K562 (cell line): ENCODE measurements at regions not wholly inside any gene's neighbourhood (a gene's known extent, or its start where the extent isn't known, plus 50 kb on each side); places are given as distances from the start of the nearest gene placed in this dataset.

Experiments
- ATAC-seq: fragments of 200-7000 bp; cut with Tn5 transposase; 3 replicates; pipeline ENCODE4 v1.9.1; 2020; ENCODE audit warnings: moderate library complexity
- BruUV-seq: library from RNA; stranded (reverse); fragments of 400-500 nt; replicated peaks from 2 replicates; lab custom pipeline; 2021; lab: Mats Ljungman, UMichigan
- CTCF ChIA-PET: fragments of 300-600 bp; formaldehyde crosslinking; extraction: SDS; loops from one replicate; lab custom pipeline; 2021; ENCODE audit warnings: low intra/inter-chr PET ratio; lab: Yijun Ruan, JAX
- POLR2A ChIA-PET: fragments of 300-600, 350-650 bp; sonication (Branson Sonifier 250); formaldehyde crosslinking; extraction: SDS; loops from one replicate; lab custom pipeline; 2021; ENCODE audit warnings: antibody characterized with exemption, inconsistent platforms; lab: Yijun Ruan, JAX
- DNase-seq, 4 experiments: peaks; one replicate each; pipeline versions ENCODE4 v3.0.0 to v3.0.0-alpha.2; 2011 to 2018; ENCODE audit warnings: low spot score in 3 of 4, mixed read lengths in 3 of 4; ENCODE audit errors: extremely low read depth in 1 of 4
- FAIRE-seq: peaks from 2 replicates; lab custom pipeline; 2011; peaks lifted over from hg19 to GRCh38; lab: Jason Lieb, UNC
- H2AFZ ChIP-seq: 2 replicates; pipeline ENCODE4 v1.6.0; 2011; ENCODE audit warnings: low read depth, low read length, control low read depth, inconsistent platforms
- H3K27ac ChIP-seq: fragments of 200-600 bp; 3 replicates; pipeline ENCODE4 v1.8.0; 2011; ENCODE audit warnings: low read depth, mild to moderate bottlenecking, control low read depth, inconsistent platforms, low read length, moderate library complexity, mixed read lengths; ENCODE audit errors: extremely low read depth
- H3K27me3 ChIP-seq, 2 experiments: fragments of 300-600 bp in 1 of 2; 2 replicates in 1 of 2; 3 replicates in 1 of 2; pipeline versions ENCODE4 v1.6.0 to v1.8.0; 2011; ENCODE audit warnings: inconsistent platforms in 2 of 2, low read length in 2 of 2, mild to moderate bottlenecking in 1 of 2, mixed read lengths in 1 of 2, moderate library complexity in 1 of 2; ENCODE audit not compliant: control insufficient read depth in 2 of 2, insufficient read depth in 2 of 2
- H3K36me3 ChIP-seq: fragments of 300-600 bp; 3 replicates; pipeline ENCODE4 v1.8.0; 2011; ENCODE audit warnings: mild to moderate bottlenecking, low read length, inconsistent platforms; ENCODE audit not compliant: control insufficient read depth, insufficient read depth
- H3K4me1 ChIP-seq, 2 experiments: fragments of 200-600 bp in 1 of 2; replicated peaks in 1 of 2; 2 replicates in 1 of 2; 3 replicates in 1 of 2; pipeline versions ENCODE4 v1.5.1 to v1.8.0; 2011; ENCODE audit warnings: inconsistent platforms in 2 of 2, low read length in 2 of 2, mild to moderate bottlenecking in 1 of 2, mixed read lengths in 1 of 2, moderate library complexity in 1 of 2; ENCODE audit not compliant: control insufficient read depth in 2 of 2, insufficient read depth in 2 of 2
- H3K4me2 ChIP-seq: 2 replicates; pipeline ENCODE4 v1.6.1; 2011; ENCODE audit warnings: low read length, control low read depth, inconsistent platforms, mixed read lengths; ENCODE audit not compliant: insufficient read depth
- H3K4me3 ChIP-seq: fragments of 200-600 bp; sonication (generic), shearing (Covaris generic); 2 replicates; pipeline ENCODE4 v1.5.1; 2016; ENCODE audit warnings: control low read depth, inconsistent platforms
- H3K79me2 ChIP-seq: fragments of 200-600 bp; 3 replicates; pipeline ENCODE4 v1.8.0; 2011; ENCODE audit warnings: low read length, inconsistent platforms; ENCODE audit not compliant: control insufficient read depth, insufficient read depth
- H3K9ac ChIP-seq, 2 experiments: 2 replicates each; pipeline versions ENCODE4 v1.6.0 to v1.6.1; 2011; ENCODE audit warnings: low read depth in 2 of 2, low read length in 2 of 2, control low read depth in 1 of 2, inconsistent platforms in 1 of 2, mild to moderate bottlenecking in 1 of 2, mixed read lengths in 1 of 2; ENCODE audit not compliant: insufficient read depth in 1 of 2
- H3K9me1 ChIP-seq: one replicate; pipeline ENCODE4 v1.6.0; 2011; ENCODE audit warnings: inconsistent platforms, mild to moderate bottlenecking, low read length, moderate library complexity; ENCODE audit not compliant: control insufficient read depth, insufficient read depth
- H3K9me3 ChIP-seq: replicated peaks from 2 replicates; pipeline ENCODE4 v1.5.1; 2011; ENCODE audit warnings: low read depth, low read length, inconsistent platforms; ENCODE audit not compliant: control insufficient read depth, insufficient read depth
- H4K20me1 ChIP-seq: replicated peaks from 2 replicates; pipeline ENCODE4 v1.6.1; 2011; ENCODE audit warnings: low read length, inconsistent platforms, mixed read lengths; ENCODE audit not compliant: control insufficient read depth, insufficient read depth
- HDAC1 ChIP-seq, 2 experiments: fragments of 450-650 bp; IDR thresholded peaks; 2 replicates each; pipeline ENCODE4 v1.6.1; 2016 to 2017; ENCODE audit warnings: inconsistent platforms in 1 of 2, mild to moderate bottlenecking in 1 of 2, moderate library complexity in 1 of 2
- L3MBTL2 ChIP-seq: fragments of 450-650 bp; IDR thresholded peaks from 2 replicates; pipeline ENCODE4 v1.6.1; 2016; ENCODE audit warnings: mild to moderate bottlenecking, moderate library complexity
- MEF2A ChIP-seq: IDR thresholded peaks from 2 replicates; pipeline ENCODE4 v1.6.1; 2011; ENCODE audit warnings: low read depth, mild to moderate bottlenecking, low read length, moderate library complexity; ENCODE audit not compliant: control insufficient read depth
- NFIC ChIP-seq: fragments of 450-650 bp; IDR thresholded peaks from 2 replicates; pipeline ENCODE4 v1.6.1; 2017; ENCODE audit warnings: mild to moderate bottlenecking, inconsistent platforms
- SREBF2 ChIP-seq: sonication (generic); formaldehyde crosslinking; IDR thresholded peaks from 2 replicates; pipeline ENCODE4 v1.4.0; 2020; ENCODE audit warnings: mild to moderate bottlenecking, missing genetic modification reagents
- WHSC1 ChIP-seq: IDR thresholded peaks from one replicate; pipeline ENCODE4 v1.6.1; 2012; ENCODE audit warnings: low read length, control low read depth, inconsistent platforms
- ZNF124 ChIP-seq: sonication (generic); formaldehyde crosslinking; IDR thresholded peaks from 2 replicates; pipeline ENCODE4 v1.8.1; 2022; ENCODE audit warnings: missing genetic modification reagents
- ZNF436 ChIP-seq: fragments of 250-450, 450-650 bp; sonication (Bioruptor Pico); formaldehyde crosslinking; IDR thresholded peaks from 2 replicates; pipeline ENCODE4 v1.7.0; 2020; ENCODE audit warnings: mild to moderate bottlenecking
- WGBS: fragments of 100-300 bp; shearing (Covaris generic); methylation state at CpG from one replicate; pipeline ENCODE4 v1.1.6; 2016; ENCODE audit warnings: low coverage, mixed read lengths; ENCODE audit not compliant: insufficient coverage; ENCODE audit errors: missing lambda C conversion rate; 5-methylcytosine and 5-hydroxymethylcytosine counted together
- in situ Hi-C: fragments of 300-500 bp; cut with MboI; formaldehyde crosslinking; loops from 4 replicates; pipeline ENCODE4 v1.15.0; 2018; ENCODE audit warnings: inconsistent platforms, mixed read lengths
- intact Hi-C: fragments of 100-400 bp; cut with micrococcal nuclease; formaldehyde crosslinking; loops from 2 replicates; pipeline ENCODE4 v1.14.2; 2022
- TF ChIP-seq, protein P1 (sequence below): IDR thresholded peaks from 2 replicates; pipeline ENCODE4 v1.6.1; 2011; ENCODE audit warnings: borderline replicate concordance, low read depth, mild to moderate bottlenecking, moderate library complexity, low read length; ENCODE audit not compliant: insufficient read depth, poor library complexity, severe bottlenecking
- TF ChIP-seq, protein P2 (sequence below): sonication (generic); formaldehyde crosslinking; IDR thresholded peaks from 2 replicates; pipeline ENCODE4 v1.5.0; 2020; ENCODE audit warnings: missing genetic modification reagents
- TF ChIP-seq, protein P3 (sequence below): sonication (generic); formaldehyde crosslinking; IDR thresholded peaks from 2 replicates; pipeline ENCODE4 v1.8.0; 2023; ENCODE audit warnings: missing genetic modification reagents, mild to moderate bottlenecking, borderline replicate concordance

- Histone ChIP-seq H3K27me3 (no peaks in the 10 kb centered on the region), H3K9ac (no peak overlapping the region), H4K20me1 (no peaks in the 10 kb centered on the region), H3K4me2 (no peak overlapping the region), H2AFZ (no peak overlapping the region), H3K4me3 (no peak overlapping the region), H3K36me3 (no peaks in the 10 kb centered on the region), H3K79me2 (no peaks in the 10 kb centered on the region), H3K4me1 (no peaks in the 10 kb centered on the region), H3K9me1 (no peaks in the 10 kb centered on the region), H3K9me3 (peaks cover 2% of the 10 kb centered on the region; the same call in 1 of the 2 replicates), H3K27ac (no peak overlapping the region)
- no peak for FAIRE-seq
- intact Hi-C loops, result no loop called here
- in situ Hi-C loops, result no loop called here
- ChIA-PET CTCF (no interaction called here), POLR2A (no interaction called here)
- BruUV-seq, result no TSS peak
- WGBS, result 4% methylated on average over 1 of the region's 1 CpG
- ATAC-seq, result no peak
- DNase-seq, result no peak
- TF ChIP-seq MEF2A (no peak), NFIC (no peak), SREBF2 (CRISPR knock-in tag) (no peak), L3MBTL2 (no peak), ZNF436 (no peak), HDAC1 (IDR thresholded peaks at IDR 0.05) (no peak), WHSC1 (no peak), ZNF124 (no peak)
- TF ChIP-seq, protein P1, sequence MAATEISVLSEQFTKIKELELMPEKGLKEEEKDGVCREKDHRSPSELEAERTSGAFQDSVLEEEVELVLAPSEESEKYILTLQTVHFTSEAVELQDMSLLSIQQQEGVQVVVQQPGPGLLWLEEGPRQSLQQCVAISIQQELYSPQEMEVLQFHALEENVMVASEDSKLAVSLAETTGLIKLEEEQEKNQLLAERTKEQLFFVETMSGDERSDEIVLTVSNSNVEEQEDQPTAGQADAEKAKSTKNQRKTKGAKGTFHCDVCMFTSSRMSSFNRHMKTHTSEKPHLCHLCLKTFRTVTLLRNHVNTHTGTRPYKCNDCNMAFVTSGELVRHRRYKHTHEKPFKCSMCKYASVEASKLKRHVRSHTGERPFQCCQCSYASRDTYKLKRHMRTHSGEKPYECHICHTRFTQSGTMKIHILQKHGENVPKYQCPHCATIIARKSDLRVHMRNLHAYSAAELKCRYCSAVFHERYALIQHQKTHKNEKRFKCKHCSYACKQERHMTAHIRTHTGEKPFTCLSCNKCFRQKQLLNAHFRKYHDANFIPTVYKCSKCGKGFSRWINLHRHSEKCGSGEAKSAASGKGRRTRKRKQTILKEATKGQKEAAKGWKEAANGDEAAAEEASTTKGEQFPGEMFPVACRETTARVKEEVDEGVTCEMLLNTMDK, result no peak
- TF ChIP-seq, protein P2, sequence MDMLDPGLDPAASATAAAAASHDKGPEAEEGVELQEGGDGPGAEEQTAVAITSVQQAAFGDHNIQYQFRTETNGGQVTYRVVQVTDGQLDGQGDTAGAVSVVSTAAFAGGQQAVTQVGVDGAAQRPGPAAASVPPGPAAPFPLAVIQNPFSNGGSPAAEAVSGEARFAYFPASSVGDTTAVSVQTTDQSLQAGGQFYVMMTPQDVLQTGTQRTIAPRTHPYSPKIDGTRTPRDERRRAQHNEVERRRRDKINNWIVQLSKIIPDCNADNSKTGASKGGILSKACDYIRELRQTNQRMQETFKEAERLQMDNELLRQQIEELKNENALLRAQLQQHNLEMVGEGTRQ (CRISPR knock-in tag), result no peak
- TF ChIP-seq, protein P3, sequence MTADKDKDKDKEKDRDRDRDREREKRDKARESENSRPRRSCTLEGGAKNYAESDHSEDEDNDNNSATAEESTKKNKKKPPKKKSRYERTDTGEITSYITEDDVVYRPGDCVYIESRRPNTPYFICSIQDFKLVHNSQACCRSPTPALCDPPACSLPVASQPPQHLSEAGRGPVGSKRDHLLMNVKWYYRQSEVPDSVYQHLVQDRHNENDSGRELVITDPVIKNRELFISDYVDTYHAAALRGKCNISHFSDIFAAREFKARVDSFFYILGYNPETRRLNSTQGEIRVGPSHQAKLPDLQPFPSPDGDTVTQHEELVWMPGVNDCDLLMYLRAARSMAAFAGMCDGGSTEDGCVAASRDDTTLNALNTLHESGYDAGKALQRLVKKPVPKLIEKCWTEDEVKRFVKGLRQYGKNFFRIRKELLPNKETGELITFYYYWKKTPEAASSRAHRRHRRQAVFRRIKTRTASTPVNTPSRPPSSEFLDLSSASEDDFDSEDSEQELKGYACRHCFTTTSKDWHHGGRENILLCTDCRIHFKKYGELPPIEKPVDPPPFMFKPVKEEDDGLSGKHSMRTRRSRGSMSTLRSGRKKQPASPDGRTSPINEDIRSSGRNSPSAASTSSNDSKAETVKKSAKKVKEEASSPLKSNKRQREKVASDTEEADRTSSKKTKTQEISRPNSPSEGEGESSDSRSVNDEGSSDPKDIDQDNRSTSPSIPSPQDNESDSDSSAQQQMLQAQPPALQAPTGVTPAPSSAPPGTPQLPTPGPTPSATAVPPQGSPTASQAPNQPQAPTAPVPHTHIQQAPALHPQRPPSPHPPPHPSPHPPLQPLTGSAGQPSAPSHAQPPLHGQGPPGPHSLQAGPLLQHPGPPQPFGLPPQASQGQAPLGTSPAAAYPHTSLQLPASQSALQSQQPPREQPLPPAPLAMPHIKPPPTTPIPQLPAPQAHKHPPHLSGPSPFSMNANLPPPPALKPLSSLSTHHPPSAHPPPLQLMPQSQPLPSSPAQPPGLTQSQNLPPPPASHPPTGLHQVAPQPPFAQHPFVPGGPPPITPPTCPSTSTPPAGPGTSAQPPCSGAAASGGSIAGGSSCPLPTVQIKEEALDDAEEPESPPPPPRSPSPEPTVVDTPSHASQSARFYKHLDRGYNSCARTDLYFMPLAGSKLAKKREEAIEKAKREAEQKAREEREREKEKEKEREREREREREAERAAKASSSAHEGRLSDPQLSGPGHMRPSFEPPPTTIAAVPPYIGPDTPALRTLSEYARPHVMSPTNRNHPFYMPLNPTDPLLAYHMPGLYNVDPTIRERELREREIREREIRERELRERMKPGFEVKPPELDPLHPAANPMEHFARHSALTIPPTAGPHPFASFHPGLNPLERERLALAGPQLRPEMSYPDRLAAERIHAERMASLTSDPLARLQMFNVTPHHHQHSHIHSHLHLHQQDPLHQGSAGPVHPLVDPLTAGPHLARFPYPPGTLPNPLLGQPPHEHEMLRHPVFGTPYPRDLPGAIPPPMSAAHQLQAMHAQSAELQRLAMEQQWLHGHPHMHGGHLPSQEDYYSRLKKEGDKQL (CRISPR knock-in tag), result no peak
These were observed 377.3 kb downstream of the GASK1B start for GRCh38 chr4:157795495-157795894.
